Calu3 (cell line): ENCODE measurements at regions not wholly inside any gene's neighbourhood (a gene's known extent, or its start where the extent isn't known, plus 50 kb on each side); places are given as distances from the start of the nearest gene placed in this dataset.

Experiments used
- BruUV-seq: library from RNA; stranded (reverse); fragments of 400-500 nt; replicated peaks from 2 replicates; lab custom pipeline; 2021; lab: Mats Ljungman, UMichigan
- CTCF ChIA-PET: fragments of 300-600 bp; sonication (Branson Sonifier 250); formaldehyde crosslinking; loops from one replicate; lab custom pipeline; 2022; ENCODE audit warnings: antibody characterized with exemption; lab: Charles Lee
- DNase-seq: peaks from one replicate; pipeline ENCODE4 v3.0.0; 2022
- H3K27ac Mint-ChIP-seq: one replicate; pipeline ENCODE4 v1.8.0; 2022; ENCODE audit warnings: mixed read lengths; ENCODE audit not compliant: unreplicated experiment
- H3K27me3 Mint-ChIP-seq: one replicate; pipeline ENCODE4 v1.8.0; 2022; ENCODE audit warnings: mixed read lengths; ENCODE audit not compliant: unreplicated experiment
- H3K36me3 Mint-ChIP-seq: one replicate; pipeline ENCODE4 v1.8.0; 2022; ENCODE audit warnings: mild to moderate bottlenecking, moderate library complexity, mixed read lengths; ENCODE audit not compliant: insufficient read depth, unreplicated experiment
- H3K4me1 Mint-ChIP-seq: one replicate; pipeline ENCODE4 v1.8.0; 2022; ENCODE audit warnings: mild to moderate bottlenecking, low read depth, mixed read lengths; ENCODE audit not compliant: unreplicated experiment
- H3K4me3 Mint-ChIP-seq: one replicate; pipeline ENCODE4 v1.8.0; 2022; ENCODE audit warnings: mild to moderate bottlenecking, low read depth, moderate library complexity, mixed read lengths; ENCODE audit not compliant: unreplicated experiment
- H3K9me3 Mint-ChIP-seq: one replicate; pipeline ENCODE4 v1.8.0; 2022; ENCODE audit warnings: low read depth, mixed read lengths; ENCODE audit not compliant: unreplicated experiment
- CTCF ChIP-seq: fragments of 200-600 bp; IDR thresholded peaks from one replicate; pipeline ENCODE4 v1.8.0; 2022; ENCODE audit warnings: antibody characterized with exemption; ENCODE audit not compliant: unreplicated experiment
- intact Hi-C: fragments of 100-400 bp; cut with micrococcal nuclease; formaldehyde crosslinking; loops from one replicate; pipeline ENCODE4 v1.10.0; 2022; ENCODE audit not compliant: unreplicated experiment

DNA sequence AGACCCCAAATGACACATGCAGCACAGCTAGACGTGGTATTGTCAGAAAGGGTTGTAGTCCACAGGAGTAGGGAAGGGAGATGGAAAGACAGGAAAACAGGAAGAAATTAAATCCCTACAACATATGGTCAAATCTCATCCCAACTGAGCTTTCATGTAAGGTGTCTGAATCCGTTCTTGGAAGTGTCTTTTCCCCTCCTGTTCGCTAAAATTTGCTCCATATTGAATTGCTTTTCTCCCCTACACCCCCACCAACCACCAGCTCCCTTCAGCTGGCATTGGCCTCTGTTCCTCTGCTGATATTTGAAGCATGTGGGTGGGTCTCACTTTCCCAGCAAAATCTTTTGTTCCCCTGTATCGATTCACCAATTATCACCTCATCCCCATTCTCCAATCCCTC lies 376.2 kb upstream of the WWC1 start:
- Mint-ChIP-seq H3K27ac (no peak overlapping the region), H3K4me1 (no peaks in the 10 kb centered on the region), H3K4me3 (no peak overlapping the region), H3K27me3 (peaks cover 74% of the 10 kb centered on the region), H3K36me3 (no peaks in the 10 kb centered on the region), H3K9me3 (no peaks in the 10 kb centered on the region)
- DNase-seq: no peak
- CTCF ChIA-PET: no interaction called here
- no peak for TF ChIP-seq CTCF
- BruUV-seq: no TSS peak
- intact Hi-C loops: no loop called here

DNA sequence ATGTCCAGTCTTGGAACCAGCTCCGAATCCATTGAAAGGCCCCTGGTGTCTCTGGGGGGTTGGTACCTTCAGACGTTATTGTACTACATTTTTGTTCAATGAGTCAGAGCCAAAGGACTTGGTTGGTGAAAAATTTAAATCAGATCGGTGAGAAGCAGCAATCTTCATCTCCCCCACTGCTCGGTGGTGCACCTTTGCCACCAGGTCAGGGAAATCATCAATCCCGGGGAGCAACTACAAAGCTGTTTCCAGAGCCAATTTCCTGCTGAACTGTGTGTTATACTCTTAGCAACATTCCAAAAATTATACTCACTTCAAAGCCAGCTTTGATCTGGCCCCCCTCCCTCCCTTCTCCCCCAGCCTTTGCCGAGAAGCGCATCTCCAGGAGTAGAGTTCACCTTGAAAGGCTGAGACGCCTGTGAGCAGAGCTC lies 375.2 kb upstream of the WWC1 start:
- CTCF ChIA-PET: interaction anchor here (0.6 kb wide), 1 partner anchor 131 kb away, joined by 4 read pairs; no protein-coding TSS in a partner anchor
- no peaks in the 10 kb centered on the region for H3K9me3 Mint-ChIP-seq
- peaks cover 72% of the 10 kb centered on the region for H3K27me3 Mint-ChIP-seq
- no TSS peak for BruUV-seq
- no peaks in the 10 kb centered on the region for H3K36me3 Mint-ChIP-seq
- H3K4me1 Mint-ChIP-seq: no peaks in the 10 kb centered on the region
- no peak for TF ChIP-seq CTCF
- DNase-seq: no peak
- intact Hi-C loops: no loop called here
- H3K4me3 Mint-ChIP-seq: no peak overlapping the region
- no peak overlapping the region for H3K27ac Mint-ChIP-seq

DNA sequence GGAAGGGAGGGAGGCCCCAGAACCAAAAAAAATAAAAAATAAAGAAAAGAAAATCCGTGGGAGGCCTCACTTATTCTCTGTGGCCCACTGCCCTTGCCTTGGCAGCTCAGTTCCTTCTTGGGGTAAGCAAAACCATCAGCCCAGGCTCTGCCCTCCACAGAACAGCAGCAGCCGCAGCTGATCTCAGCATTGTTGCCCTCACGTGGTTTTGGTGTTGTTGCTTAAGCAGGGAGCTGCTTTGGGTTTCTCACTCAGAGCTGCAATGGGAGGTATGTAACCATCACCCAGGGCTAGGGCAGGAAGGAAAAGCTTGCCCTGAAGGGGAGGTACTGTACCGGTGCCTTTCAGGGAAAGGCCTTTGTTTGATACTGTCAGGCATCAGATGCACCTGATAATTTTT lies 374.7 kb upstream of the WWC1 start:
- H3K27ac Mint-ChIP-seq: no peak overlapping the region
- CTCF ChIA-PET: interaction anchor here (0.6 kb wide), 1 partner anchor 131 kb away, joined by 4 read pairs; no protein-coding TSS in a partner anchor
- TF ChIP-seq CTCF: no peak
- no TSS peak for BruUV-seq
- H3K36me3 Mint-ChIP-seq: no peaks in the 10 kb centered on the region
- peaks cover 72% of the 10 kb centered on the region for H3K27me3 Mint-ChIP-seq
- no peak overlapping the region for H3K4me3 Mint-ChIP-seq
- H3K4me1 Mint-ChIP-seq: no peaks in the 10 kb centered on the region
- no peak for DNase-seq
- intact Hi-C loops: no loop called here
- no peaks in the 10 kb centered on the region for H3K9me3 Mint-ChIP-seq

GRCh38 chr5:167918184-167918812 lies 373.1 kb upstream of the WWC1 start:
- CTCF ChIA-PET: no interaction called here
- H3K4me1 Mint-ChIP-seq: no peaks in the 10 kb centered on the region
- BruUV-seq: no TSS peak

More at GRCh38 chr5:167918184-167918812, 373.1 kb upstream of the WWC1 start:
- intact Hi-C loops: no loop called here
- H3K36me3 Mint-ChIP-seq: no peaks in the 10 kb centered on the region
- no peak for DNase-seq
- peaks cover 72% of the 10 kb centered on the region for H3K27me3 Mint-ChIP-seq
- H3K4me3 Mint-ChIP-seq: no peak overlapping the region
- no peak overlapping the region for H3K27ac Mint-ChIP-seq
- H3K9me3 Mint-ChIP-seq: no peaks in the 10 kb centered on the region
- no peak for TF ChIP-seq CTCF
